ENCODE measurements at regions not wholly inside any gene's neighbourhood (a gene's known extent, or its start where the extent isn't known, plus 50 kb on each side); places are given as distances from the start of the nearest gene placed in this dataset.

GRCh38 chr13:78413887-78414553 is 189.3 kb downstream of the POU4F1 start:
- Histone ChIP-seq H3K79me2 (ENCODE audit: low read length) (no peaks in the 10 kb centered on the region), H3K27ac (ENCODE audit: low read length) (no peak overlapping the region), H4K20me1 (ENCODE audit: insufficient read depth, low read depth, low read length) (no peaks in the 10 kb centered on the region), H3K9ac (ENCODE audit: low read length) (no peak overlapping the region), H3K4me3 (ENCODE audit: low read length) (no peak overlapping the region), H3K36me3 (ENCODE audit: insufficient read depth, low read length) (no peaks in the 10 kb centered on the region), H3K9me2 (replicated peaks; ENCODE audit: insufficient read depth, low read length) (no peaks in the 10 kb centered on the region), H3K9me3 (ENCODE audit: low read length) (no peaks in the 10 kb centered on the region), H3K27me3 (ENCODE audit: low read length) (no peaks in the 10 kb centered on the region), H3K4me1 (ENCODE audit: low read length) (peaks cover 2% of the 10 kb centered on the region; the same call in 1 of the 2 replicates), H2AFZ (ENCODE audit: low read length) (no peak overlapping the region), H3K4me2 (ENCODE audit: low read depth, low read length, poor library complexity, severe bottlenecking) (no peak overlapping the region)
- DNase-seq, result no peak

GRCh38 chr13:78410847-78411246 is 192.5 kb downstream of the POU4F1 start:
- Histone ChIP-seq H3K9me2 (replicated peaks; ENCODE audit: insufficient read depth, low read length) (no peaks in the 10 kb centered on the region), H3K4me3 (ENCODE audit: low read length) (no peak overlapping the region), H3K9me3 (ENCODE audit: low read length) (no peaks in the 10 kb centered on the region), H3K27ac (ENCODE audit: low read length) (no peak overlapping the region), H3K36me3 (ENCODE audit: insufficient read depth, low read length) (no peaks in the 10 kb centered on the region), H3K27me3 (ENCODE audit: low read length) (no peaks in the 10 kb centered on the region), H3K4me1 (ENCODE audit: low read length) (peaks cover 2% of the 10 kb centered on the region; the same call in 1 of the 2 replicates), H4K20me1 (ENCODE audit: insufficient read depth, low read depth, low read length) (no peaks in the 10 kb centered on the region), H3K79me2 (ENCODE audit: low read length) (no peaks in the 10 kb centered on the region), H2AFZ (ENCODE audit: low read length) (no peak overlapping the region), H3K4me2 (ENCODE audit: low read depth, low read length, poor library complexity, severe bottlenecking) (no peak overlapping the region), H3K9ac (ENCODE audit: low read length) (no peak overlapping the region)
- DNase-seq, result no peak

- H3K27ac ChIP-seq (ENCODE audit: low read length), result no peak overlapping the region
- H2AFZ ChIP-seq (ENCODE audit: low read length), result no peak overlapping the region
Observed at GRCh38 chr13:78410164-78410563, 193.2 kb downstream of the POU4F1 start.

GRCh38 chr13:78409172-78409571 is 194.2 kb downstream of the POU4F1 start:
- Histone ChIP-seq H3K36me3 (ENCODE audit: insufficient read depth, low read length) (no peaks in the 10 kb centered on the region), H3K4me1 (ENCODE audit: low read length) (peaks cover 2% of the 10 kb centered on the region; the same call in 1 of the 2 replicates), H4K20me1 (ENCODE audit: insufficient read depth, low read depth, low read length) (no peaks in the 10 kb centered on the region), H3K9ac (ENCODE audit: low read length) (no peak overlapping the region), H3K79me2 (ENCODE audit: low read length) (no peaks in the 10 kb centered on the region), H3K9me3 (ENCODE audit: low read length) (no peaks in the 10 kb centered on the region), H3K4me3 (ENCODE audit: low read length) (no peak overlapping the region), H3K27me3 (ENCODE audit: low read length) (no peaks in the 10 kb centered on the region), H3K9me2 (replicated peaks; ENCODE audit: insufficient read depth, low read length) (no peaks in the 10 kb centered on the region), H2AFZ (ENCODE audit: low read length) (no peak overlapping the region), H3K4me2 (ENCODE audit: low read depth, low read length, poor library complexity, severe bottlenecking) (no peak overlapping the region), H3K27ac (ENCODE audit: low read length) (no peak overlapping the region)
- DNase-seq, result no peak

More at GRCh38 chr13:78410164-78410563, 193.2 kb downstream of the POU4F1 start:
- no peaks in the 10 kb centered on the region for H3K9me3 ChIP-seq (ENCODE audit: low read length)
- H4K20me1 ChIP-seq (ENCODE audit: insufficient read depth, low read depth, low read length), result no peaks in the 10 kb centered on the region
- no peaks in the 10 kb centered on the region for H3K27me3 ChIP-seq (ENCODE audit: low read length)
- no peak overlapping the region for H3K4me3 ChIP-seq (ENCODE audit: low read length)
- H3K9ac ChIP-seq (ENCODE audit: low read length), result no peak overlapping the region
- H3K4me2 ChIP-seq (ENCODE audit: low read depth, low read length, poor library complexity, severe bottlenecking), result no peak overlapping the region
- no peak for DNase-seq
- H3K9me2 ChIP-seq (replicated peaks; ENCODE audit: insufficient read depth, low read length), result no peaks in the 10 kb centered on the region
- no peaks in the 10 kb centered on the region for H3K36me3 ChIP-seq (ENCODE audit: insufficient read depth, low read length)
- H3K79me2 ChIP-seq (ENCODE audit: low read length), result no peaks in the 10 kb centered on the region
- peaks cover 2% of the 10 kb centered on the region; the same call in 1 of the 2 replicates for H3K4me1 ChIP-seq (ENCODE audit: low read length)

- DNase-seq, result no peak
- Histone ChIP-seq H3K27ac (ENCODE audit: low read length) (no peak overlapping the region), H3K4me3 (ENCODE audit: low read length) (no peak overlapping the region), H3K36me3 (ENCODE audit: insufficient read depth, low read length) (no peaks in the 10 kb centered on the region), H3K9ac (ENCODE audit: low read length) (no peak overlapping the region), H3K79me2 (ENCODE audit: low read length) (no peaks in the 10 kb centered on the region), H3K9me2 (replicated peaks; ENCODE audit: insufficient read depth, low read length) (no peaks in the 10 kb centered on the region), H3K4me2 (ENCODE audit: low read depth, low read length, poor library complexity, severe bottlenecking) (no peak overlapping the region), H3K4me1 (ENCODE audit: low read length) (peaks cover 2% of the 10 kb centered on the region; the same call in 1 of the 2 replicates), H4K20me1 (ENCODE audit: insufficient read depth, low read depth, low read length) (no peaks in the 10 kb centered on the region), H2AFZ (ENCODE audit: low read length) (no peak overlapping the region), H3K27me3 (ENCODE audit: low read length) (no peaks in the 10 kb centered on the region), H3K9me3 (ENCODE audit: low read length) (no peaks in the 10 kb centered on the region)
Observed at GRCh38 chr13:78404846-78405360, 198.4 kb downstream of the POU4F1 start.

- no peaks in the 10 kb centered on the region for H3K27me3 ChIP-seq (ENCODE audit: low read length)
- H4K20me1 ChIP-seq (ENCODE audit: insufficient read depth, low read depth, low read length), result no peaks in the 10 kb centered on the region
- no peak overlapping the region for H3K4me2 ChIP-seq (ENCODE audit: low read depth, low read length, poor library complexity, severe bottlenecking)
- H3K27ac ChIP-seq (ENCODE audit: low read length), result no peak overlapping the region
- H3K4me3 ChIP-seq (ENCODE audit: low read length), result no peak overlapping the region
- no peaks in the 10 kb centered on the region for H3K9me3 ChIP-seq (ENCODE audit: low read length)
- no peaks in the 10 kb centered on the region for H3K36me3 ChIP-seq (ENCODE audit: insufficient read depth, low read length)
- H3K9me2 ChIP-seq (replicated peaks; ENCODE audit: insufficient read depth, low read length), result no peaks in the 10 kb centered on the region
- H3K4me1 ChIP-seq (ENCODE audit: low read length), result no peaks in the 10 kb centered on the region
- H2AFZ ChIP-seq (ENCODE audit: low read length), result no peak overlapping the region
- DNase-seq, result no peak
- H3K79me2 ChIP-seq (ENCODE audit: low read length), result no peaks in the 10 kb centered on the region
- H3K9ac ChIP-seq (ENCODE audit: low read length), result no peak overlapping the region
Observed at GRCh38 chr13:78402708-78403400, 200.5 kb downstream of the POU4F1 start.

- Histone ChIP-seq H3K79me2 (ENCODE audit: low read length) (no peaks in the 10 kb centered on the region), H3K9ac (ENCODE audit: low read length) (no peak overlapping the region), H3K36me3 (ENCODE audit: insufficient read depth, low read length) (no peaks in the 10 kb centered on the region), H3K4me2 (ENCODE audit: low read depth, low read length, poor library complexity, severe bottlenecking) (no peak overlapping the region), H4K20me1 (ENCODE audit: insufficient read depth, low read depth, low read length) (no peaks in the 10 kb centered on the region), H3K27me3 (ENCODE audit: low read length) (no peaks in the 10 kb centered on the region), H3K27ac (ENCODE audit: low read length) (no peak overlapping the region), H3K9me2 (replicated peaks; ENCODE audit: insufficient read depth, low read length) (no peaks in the 10 kb centered on the region), H3K4me1 (ENCODE audit: low read length) (no peaks in the 10 kb centered on the region), H2AFZ (ENCODE audit: low read length) (no peak overlapping the region), H3K9me3 (ENCODE audit: low read length) (no peaks in the 10 kb centered on the region), H3K4me3 (ENCODE audit: low read length) (no peak overlapping the region)
- no peak for DNase-seq
Observed at GRCh38 chr13:78401873-78402707, 201.3 kb downstream of the POU4F1 start.

All from Karpas-422 (cell line).